Ammon's horn (tissue), 1 donor: ENCODE measurements at regions not wholly inside any gene's neighbourhood (a gene's known extent, or its start where the extent isn't known, plus 50 kb on each side); places are given as distances from the start of the nearest gene placed in this dataset.

ENCODE experiments used
- DNase-seq: peaks from one replicate; pipeline ENCODE4 v3.0.0-alpha.2; 2016; ENCODE audit warnings: low spot score

DNA sequence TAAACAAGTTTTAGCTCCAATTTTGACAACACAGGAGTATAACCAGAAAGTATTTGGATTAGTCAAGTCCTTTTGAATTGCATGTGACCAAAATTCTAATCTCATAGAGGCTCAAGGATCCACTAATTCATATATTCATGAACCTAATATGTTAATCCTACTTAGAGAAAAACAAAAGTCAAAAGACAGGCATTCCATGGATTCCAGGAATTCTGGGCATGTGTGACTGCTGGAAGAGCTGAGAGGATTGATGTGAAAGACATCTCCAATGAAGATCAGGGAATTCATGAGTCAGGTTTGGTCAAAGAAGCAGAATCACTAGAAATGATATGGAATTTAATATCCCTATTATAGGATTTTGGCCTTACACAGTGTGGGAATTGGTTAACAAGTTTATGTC is 1494.6 kb upstream of the DDX18 start:
- no peak for DNase-seq

DNA sequence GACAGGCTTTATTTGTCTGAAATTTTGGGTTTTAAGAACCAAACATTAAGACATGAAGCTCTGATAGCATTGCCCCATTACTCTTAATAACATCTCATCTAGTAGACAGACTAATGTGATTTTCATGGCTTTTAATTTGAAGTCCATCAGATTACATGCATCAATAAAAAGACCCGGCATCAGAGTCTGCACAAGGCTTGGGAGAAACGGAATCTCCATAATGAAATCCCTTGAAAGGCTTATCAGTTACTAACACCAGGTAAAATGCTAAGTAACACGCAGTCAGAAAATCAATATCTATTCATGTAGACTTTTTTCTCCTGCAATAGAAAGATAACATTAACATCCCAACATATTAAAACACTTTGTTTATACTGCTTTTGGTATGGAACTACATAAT is 1485.2 kb upstream of the DDX18 start:
- no peak for DNase-seq

DNA sequence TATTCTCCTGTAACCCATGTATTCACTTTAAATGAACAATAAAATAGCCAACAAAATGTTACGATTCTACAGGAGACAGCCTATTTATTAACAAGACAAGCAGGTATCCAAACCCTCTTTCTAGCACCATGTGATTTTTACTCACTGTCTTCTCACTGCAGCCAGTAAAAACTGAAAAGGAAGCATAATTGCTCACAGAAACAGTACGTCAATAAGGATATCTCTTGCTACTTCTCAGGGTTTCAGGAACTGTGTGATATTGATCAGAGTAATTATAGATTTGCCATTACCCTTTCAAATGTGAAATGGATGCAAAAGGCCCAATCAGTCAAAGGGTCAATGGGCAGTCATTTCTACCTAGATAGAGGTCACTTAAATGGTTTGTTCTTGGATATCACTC is 1473.8 kb upstream of the DDX18 start:
- DNase-seq = no peak

DNA sequence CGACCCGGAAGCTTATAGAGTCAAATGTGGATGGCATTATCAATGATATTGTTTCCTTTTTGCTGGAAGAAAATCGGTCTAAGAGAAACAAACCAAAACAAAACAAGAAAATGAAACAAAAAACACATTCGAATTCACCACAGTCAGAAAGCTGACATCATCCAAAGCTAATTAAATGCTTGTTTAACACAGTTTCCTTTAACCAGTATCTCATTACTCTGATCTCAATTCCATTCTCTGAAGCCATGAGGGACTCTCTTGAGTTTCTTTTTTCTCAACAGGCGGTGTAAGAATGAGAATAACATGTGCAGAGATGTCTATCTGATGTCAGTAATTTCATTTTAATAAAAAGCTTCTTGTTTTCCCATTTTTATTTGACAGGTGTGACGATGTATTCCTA is 1448.3 kb upstream of the DDX18 start:
- no peak for DNase-seq

DNA sequence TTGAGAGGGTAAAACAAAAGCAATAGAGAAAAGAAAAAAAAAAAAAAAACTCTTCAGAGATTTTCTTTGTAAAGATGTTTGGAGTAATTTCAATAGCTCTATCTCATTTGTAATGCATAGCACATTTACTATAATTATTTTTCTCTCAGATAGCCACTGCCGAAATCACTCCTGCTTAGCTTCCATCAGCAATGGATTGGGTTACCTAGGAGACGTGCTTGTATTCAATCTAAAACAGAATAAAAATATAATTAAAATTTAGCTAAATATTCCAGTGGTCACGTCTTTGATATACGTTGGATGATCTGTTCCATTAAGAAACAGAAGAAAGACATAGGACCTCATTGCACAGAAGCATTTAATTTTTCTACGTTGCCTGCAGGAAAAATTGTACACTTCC is 1435.7 kb upstream of the DDX18 start:
- DNase-seq = no peak

DNA sequence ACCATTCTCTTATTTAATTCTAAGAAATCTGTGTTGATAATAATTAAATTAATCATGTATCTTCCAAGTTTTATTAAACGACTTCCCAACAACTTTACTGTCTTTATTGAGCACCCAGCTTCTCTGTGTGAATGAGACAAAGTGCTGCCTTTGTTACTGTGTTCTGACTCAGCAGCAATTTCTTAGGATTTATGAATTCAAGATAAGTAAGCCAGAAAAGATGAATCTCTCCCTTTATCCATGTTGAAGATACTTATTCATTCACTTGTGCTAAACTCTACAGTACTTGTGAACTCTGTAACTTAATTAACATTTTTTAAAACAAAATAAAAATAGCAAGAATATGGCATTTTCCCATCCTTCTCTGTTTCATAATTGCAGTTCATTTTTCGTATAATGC is 1403.3 kb upstream of the DDX18 start:
- no peak for DNase-seq

DNA sequence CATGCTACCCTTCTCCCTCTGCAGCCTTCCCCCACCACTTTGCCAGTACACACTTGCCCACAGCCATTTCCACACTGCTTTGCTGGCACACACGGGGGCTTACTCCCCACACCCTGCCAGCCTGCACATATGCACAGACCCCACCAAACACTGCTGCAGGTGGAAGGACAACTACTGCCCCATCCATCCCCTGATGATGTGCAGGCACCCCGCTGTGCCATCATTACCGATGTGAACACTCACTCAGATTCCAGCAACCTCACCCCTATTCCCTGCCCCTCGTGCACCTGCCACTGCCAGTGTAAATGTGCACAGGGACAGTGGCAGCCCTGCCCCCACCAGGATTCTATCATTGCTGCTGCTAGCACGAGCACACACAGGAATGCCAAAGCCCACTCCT is 1400.8 kb upstream of the DDX18 start:
- no peak for DNase-seq

DNA sequence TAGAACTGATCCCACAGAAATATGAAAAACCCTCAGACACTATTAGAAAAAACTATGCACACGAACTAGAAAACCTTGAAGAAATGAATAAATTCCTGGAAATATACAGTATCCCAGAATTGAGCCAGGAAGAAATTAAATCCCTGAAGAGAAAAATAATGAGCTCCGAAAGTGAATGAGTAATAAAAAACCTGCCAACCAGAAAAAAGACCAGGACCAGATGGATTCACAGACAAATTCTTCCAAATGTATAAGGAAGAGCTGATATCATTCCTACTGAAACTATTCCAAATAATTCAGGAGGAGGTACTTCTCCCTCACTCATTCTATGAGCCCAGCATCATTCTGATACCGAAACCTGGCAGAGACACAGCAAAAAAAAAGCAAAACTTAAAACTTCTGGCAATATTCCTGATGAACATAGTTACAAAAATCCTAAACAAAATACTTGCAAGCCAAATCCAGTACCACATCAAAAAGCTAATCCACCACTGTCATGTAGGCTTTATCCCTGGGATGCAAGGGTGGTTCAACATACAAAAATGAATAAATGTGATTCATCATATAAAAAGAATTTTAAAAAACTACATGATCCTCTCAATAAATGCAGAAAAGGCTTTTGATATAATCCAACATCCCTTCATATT is 1397.6 kb upstream of the DDX18 start:
- no peak for DNase-seq

DNA sequence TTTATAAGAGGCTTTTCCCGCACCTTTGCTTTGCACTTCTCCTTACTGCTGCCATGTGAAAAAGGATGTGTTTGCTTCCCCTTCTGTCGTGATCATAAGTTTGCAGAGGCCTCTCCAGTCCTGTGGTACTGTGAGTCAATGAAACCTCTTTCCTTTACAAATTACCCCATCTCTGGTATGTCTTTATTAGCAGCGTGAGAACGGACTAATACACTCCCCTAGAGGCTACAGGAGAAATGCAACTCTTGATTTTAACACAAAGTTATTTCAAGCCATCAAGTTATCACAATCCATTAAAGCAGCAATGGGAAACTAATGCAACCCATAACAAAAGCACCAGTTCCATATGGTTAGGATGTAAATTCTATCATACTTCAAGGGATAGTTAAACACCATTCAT is 1378.8 kb upstream of the DDX18 start:
- DNase-seq = no peak

DNA sequence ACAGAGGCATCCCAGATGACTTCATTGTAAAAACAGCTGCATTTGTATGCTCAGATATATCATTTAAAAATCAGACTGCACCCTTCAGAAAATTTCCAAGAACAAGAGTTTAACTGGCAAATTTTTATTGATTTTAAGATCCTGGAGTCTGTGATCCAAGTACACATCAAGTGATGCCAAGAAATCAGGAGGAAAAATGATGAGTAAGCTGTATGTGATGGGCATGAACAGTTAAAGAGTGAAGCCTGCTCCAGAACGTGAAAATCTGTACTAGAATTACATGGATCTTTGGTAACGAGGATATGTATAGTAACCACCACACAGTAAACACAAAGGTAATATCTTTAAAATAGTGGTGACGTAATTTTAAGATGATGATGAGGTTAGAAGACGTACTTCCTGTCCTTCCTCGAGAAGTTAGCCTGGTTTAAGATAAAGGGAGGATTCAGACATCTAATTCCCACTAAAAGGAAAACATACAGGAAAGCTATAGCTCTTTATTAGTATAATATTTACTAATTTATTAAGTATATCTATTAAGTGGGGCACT is 1374.3 kb upstream of the DDX18 start:
- no peak for DNase-seq

DNA sequence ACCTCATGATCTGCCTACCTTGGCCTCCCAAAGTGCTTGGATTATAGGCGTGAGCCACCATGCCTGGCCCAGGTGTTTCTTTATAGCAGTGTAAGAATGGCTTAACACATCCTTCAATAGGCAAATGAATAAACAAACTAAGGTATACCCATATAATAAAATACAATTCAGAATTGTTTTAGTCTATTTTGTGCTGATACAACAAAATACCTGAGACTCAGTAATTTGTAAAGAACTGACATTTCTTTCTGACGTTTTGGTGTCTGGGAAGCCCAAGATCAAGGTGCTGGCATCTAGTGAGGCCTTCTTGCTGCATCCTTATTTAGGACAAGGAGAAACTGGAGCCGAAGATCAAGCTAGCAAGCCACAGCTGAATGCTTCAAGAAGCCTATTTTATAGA is 1372.1 kb upstream of the DDX18 start:
- DNase-seq = no peak

DNA sequence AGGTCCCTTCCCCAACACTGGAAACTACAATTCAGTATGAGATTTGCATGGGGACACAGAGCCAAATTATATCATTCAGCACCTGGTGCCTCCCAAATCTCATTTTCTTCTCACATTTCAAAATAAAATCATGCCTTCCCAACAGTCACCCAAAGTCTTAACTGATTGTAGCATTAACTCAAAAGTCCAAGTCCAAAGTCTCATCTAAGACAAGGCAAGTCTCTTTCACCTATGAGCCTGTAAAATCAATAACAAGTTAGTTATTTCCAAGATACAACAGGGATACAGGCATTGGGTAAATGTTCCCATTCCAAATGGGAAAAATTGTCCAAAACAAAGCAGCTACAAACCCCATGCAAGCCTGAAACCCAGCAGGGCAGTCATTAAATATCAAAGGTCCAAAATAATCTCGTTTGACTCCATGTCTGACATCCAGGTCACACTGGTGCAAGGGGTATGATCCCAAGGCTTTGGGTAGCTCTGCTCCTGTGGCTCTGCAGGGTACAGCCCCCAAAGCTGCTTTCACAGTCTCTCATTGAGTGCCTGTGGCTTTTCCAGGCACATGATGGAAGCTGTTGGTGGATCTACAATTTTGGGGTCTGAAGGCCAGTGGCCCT is 1370.1 kb upstream of the DDX18 start:
- no peak for DNase-seq

DNA sequence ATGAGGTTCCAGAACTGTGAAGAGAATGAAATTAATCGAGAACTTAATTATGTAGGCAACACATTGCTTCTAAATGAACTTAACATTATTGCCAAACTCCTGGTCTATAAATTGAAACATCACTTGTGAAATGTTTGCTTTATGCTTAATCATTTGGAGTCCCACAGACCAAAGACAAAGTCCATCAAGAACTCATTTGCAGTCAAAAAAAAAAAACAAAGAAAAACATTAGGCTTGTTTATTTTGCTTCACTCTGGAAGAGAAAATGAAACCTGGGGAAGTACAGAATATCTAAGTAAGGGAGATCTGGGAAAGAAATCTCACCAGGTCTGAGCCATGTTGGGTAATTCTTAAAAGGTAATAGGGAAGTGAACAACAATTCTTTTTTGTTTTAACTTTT is 1363.5 kb upstream of the DDX18 start:
- no peak for DNase-seq

DNA sequence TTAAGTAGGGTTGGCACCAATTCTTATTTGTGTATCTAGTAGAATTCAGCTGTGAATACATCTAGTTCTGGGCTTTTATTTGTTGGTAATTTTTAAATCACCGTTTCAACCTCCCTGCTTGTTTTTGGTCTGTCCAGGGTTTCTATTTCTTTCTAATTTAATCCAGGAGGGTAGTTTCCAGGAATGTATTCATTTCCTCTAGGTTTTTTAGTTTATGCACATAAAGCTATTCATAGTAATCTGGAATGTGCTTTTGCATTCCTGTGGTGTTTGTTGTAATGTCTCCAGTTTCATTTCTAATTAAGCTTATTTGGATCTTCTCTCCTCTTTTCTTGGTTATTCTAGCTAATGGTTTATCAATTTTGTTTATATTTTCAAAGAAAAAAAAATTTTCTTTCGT is 1361.8 kb upstream of the DDX18 start:
- DNase-seq = no peak

DNA sequence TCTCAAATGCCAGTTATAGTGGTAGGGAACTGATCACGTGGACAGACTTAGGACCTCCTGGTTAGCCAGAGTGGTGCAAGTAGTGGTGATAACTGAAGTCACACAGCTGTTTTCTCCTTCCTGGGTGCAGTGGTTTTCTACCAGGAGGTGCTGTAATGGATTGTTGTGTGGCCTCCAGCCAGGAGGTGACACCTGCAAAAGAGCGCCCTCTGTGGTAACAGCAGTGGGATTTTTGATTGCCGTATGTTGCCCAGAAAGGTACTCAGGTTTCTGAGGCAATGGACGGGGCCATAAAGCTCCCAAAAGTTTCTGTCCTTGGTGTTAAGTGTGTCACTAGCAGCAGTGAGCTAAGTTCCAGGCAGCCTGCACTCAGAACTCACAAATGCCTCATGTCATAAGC is 1358.1 kb upstream of the DDX18 start:
- DNase-seq = no peak

DNA sequence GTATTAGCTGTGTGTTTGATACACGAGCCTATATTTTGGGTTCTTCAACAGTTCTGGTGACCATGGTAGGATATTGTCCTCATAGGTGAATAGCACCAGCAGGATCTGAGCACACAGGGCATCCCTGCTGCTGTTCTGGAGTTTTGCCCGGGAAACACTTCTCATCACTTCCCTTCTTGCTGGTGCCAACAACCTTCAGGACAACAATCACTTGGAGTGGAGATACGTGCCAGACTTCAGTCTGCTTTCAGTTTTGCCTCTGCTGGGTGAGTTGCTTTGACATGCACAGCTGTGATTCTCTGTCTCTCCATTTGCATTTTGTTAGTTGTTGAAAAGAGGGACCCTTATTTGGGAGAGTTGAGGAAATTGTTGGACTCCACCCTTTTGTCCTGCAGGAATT is 1347.2 kb upstream of the DDX18 start:
- DNase-seq = no peak

DNA sequence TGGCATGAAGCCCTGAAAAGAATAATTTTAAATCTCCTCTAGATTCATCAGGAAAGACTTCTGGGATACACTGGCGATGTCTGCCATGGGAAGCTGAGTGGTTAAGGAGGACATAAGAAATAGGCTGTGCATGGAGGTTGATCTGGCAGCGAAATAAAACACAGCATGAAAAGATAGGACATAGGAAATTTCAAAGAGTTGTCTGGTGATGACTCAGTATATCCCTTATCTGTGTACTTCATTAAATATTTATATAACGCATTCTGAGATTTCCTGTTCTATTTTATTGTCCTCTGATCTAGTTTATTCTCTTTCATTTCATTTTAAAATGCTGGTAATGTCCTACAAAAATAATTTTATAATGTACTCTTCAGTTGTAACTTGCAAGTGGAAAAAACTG is 1337.3 kb upstream of the DDX18 start:
- no peak for DNase-seq

DNA sequence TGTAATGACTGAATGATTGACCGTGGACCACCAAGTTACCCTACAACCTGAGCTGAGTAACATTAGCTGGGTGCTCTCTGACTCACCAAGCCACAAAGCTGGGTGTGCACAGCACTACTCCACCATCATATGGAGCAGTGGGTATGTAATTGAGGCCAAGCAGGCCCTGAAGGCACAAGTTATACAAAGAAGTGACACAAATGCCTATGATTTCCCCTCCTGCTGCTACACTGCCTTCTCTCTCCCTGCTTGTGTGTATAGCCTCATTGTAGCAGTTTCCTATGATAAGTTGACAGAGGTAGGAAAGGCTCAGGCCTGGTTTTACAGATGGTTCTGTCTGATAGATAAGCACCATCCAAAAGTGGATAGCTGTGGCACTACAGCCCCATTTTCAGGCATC is 1327.2 kb upstream of the DDX18 start:
- no peak for DNase-seq

DNA sequence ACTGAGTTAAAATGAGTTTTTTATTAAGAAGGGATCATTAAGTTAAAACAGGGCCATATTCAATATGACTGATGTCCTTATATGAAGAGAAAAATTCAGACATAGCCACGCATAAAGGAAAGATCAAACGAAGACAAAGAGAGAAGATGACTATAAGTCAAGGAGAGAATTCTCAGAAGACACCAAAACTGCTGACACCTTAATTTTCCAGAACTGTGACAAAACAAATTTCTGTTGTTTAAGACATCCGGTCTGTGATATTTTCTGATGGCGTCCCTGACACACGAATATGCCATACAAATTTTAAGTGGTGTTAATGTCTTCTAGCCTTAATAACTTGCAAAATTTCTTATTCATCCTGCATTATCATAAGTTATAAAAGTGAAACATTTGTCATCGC is 1325.2 kb upstream of the DDX18 start:
- no peak for DNase-seq

DNA sequence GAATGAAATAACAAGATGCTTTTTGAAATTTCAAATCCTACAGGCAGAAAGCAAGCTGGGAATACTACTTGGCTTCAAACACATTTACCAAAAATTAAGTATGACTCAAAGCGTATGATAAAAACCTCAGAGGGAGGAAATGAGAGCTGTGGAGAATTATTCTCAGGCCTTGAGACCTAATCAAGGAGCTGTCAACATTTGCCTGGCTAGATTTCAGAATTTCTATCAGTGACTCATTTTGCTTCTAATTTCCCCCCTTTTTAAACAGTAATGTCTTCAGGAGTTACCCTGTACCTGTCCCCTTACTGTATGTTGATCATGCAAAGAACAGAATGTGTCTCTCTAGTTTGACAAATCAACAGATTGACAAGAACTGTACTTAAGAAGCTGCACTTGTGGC is 1324.5 kb upstream of the DDX18 start:
- DNase-seq = no peak

DNA sequence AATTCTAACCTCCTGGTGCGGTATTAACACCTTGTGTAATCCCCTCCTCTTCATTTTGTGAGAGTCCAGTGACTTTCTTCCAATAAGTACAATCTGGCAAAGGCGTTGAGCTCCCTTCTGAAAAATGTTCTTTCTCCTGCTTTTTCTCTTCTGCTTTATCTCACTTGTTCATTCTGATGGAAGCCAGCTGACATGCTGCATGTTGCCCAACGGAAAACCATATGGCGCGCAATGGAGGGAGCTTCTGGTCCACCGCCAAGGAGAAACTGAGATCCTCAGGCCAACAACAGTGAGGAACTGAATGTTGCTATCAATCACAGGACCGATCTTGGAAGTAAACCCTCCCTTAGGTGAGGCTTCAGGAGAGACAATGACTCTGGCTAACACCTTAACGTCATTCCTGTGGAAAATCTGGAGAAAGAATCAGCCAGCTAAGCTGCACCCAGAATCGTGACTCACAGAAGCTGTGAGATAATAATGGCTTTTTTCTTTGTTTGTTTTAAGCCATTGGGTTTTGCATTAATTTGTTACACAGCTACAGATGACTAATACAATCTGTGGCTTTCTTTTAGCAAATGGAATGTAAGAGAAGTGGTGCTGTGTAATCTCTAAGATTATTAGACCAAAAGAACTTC is 1323.9 kb upstream of the DDX18 start:
- no peak for DNase-seq

DNA sequence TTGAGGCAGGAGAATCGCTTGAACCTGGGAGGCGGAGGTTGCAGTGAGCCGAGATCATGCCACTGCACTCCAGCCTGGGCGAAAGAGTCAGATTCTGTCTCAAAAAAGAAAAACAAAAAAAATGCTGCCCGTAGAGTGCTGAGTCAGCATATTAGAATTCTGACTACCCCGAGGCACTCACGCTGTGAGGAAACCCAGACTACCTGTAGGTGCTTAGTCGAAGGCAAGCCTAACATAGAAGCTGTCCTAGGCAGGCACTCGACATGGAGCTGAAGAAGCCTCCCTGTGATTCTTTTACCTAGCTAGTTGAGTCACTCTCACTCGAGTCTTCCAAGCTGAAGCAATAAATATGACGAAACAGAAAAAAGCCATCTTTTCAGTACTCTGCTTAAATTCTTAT is 1323.2 kb upstream of the DDX18 start:
- no peak for DNase-seq

DNA sequence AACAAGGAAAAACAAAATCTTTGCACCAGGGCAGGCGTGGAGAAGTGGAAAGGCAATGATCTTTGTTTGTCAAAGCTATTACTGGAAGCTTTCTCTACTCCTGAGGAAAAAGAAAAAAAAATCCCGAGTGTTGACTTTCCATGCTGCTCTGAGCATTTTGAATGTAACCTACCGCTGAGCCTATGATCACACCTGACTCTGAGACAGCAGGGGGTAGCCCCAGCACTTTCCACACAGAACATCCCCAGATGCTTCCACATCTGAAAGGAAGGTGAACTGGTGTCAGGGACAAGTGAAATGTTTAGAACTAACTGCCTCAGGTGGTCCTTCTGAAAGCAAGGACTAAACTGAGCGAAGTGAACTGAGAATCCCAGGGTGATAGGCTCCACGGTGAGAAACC is 1315.1 kb upstream of the DDX18 start:
- DNase-seq = no peak
